ENCODE measurements at regions not wholly inside any gene's neighbourhood (a gene's known extent, or its start where the extent isn't known, plus 50 kb on each side); places are given as distances from the start of the nearest gene placed in this dataset.
"Not testable (repeated sequence)": the region's sequence is repeated elsewhere in the genome, so short reads cannot be mapped to it uniquely, and the experiment has no call there.

GRCh38 chr4:120291541-120291940, 224.9 kb upstream of the MAD2L1 start:
- no peak for ATAC-seq

GRCh38 chr4:120290553-120290952, 223.9 kb upstream of the MAD2L1 start:
- no peak for ATAC-seq

GRCh38 chr4:120286813-120287212, 220.2 kb upstream of the MAD2L1 start:
- ATAC-seq = no peak

- ATAC-seq = no peak
These were observed 214.9 kb upstream of the MAD2L1 start for GRCh38 chr4:120281581-120281980.

DNA sequence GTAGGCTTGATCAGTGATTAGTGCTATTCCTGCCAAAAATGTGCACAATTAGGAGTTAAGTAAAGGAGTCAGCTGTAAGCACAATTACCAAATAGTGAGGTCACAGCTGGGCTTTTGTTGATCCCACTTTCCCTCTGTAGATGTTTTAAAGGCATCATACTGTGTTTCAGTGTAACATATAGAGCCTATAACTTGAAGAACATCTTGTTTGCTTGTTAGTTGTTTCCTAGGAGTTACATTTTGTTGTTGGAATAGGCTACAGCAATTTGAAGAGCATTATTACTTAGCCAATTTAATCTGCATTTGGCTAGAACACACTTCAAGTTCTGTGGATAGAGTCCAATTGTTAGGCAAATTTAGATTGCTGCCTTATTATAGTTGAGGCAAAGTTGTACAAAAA, 210.7 kb upstream of the MAD2L1 start:
- ATAC-seq = no peak

DNA sequence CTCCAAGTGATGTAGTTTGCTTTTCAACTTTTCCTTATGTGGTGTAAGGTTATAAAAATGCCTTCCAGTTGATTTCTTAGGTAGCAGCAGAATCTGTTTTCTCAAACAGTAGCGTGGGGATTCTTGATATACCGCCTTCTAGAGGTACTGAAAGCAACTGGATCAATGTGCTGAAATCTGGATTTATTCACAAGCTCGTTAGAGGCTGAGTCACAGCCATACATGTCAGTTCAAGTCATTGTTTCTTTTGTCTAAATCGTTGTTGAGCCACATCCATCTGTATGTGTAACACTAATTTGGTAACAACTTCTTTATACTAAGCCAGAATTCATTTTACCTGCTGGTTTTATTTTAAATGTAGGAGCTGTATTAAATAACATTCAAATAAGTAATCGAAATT, 200.0 kb upstream of the MAD2L1 start:
- no peak for ATAC-seq

- no peak for ATAC-seq
These were observed 197.0 kb upstream of the MAD2L1 start for GRCh38 chr4:120263618-120264017.

- ATAC-seq = no peak
These were observed 194.5 kb upstream of the MAD2L1 start for GRCh38 chr4:120261117-120261516.

DNA sequence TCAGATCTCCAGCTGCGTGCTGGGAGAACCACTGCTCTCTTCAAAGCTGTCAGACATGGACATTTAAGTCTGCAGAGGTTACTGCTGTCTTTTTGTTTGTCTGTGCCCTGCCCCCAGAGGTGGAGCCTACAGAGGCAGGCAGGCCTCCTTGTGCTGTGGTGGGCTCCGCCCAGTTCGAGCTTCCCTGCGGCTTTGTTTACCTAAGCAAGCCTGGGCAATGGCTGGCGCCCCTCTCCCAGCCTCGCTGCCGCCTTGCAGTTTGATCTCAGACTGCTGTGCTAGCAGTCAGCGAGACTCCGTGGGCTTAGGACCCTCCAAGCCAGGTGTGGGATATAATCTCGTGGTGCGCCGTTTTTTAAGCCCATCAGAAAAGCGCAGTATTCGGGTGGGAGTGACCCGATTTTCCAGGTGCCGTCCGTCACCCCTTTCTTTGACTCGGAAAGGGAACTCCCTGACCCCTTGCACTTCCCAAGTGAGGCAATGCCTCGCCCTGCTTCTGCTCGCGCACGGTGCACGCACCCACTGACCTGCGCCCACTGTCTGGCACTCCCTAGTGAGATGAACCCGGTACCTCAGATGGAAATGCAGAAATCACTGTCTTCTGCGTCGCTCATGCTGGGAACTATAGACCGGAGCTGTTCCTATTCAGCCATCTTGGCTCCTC, 189.6 kb upstream of the MAD2L1 start:
- ATAC-seq = not testable (repeated sequence)

DNA sequence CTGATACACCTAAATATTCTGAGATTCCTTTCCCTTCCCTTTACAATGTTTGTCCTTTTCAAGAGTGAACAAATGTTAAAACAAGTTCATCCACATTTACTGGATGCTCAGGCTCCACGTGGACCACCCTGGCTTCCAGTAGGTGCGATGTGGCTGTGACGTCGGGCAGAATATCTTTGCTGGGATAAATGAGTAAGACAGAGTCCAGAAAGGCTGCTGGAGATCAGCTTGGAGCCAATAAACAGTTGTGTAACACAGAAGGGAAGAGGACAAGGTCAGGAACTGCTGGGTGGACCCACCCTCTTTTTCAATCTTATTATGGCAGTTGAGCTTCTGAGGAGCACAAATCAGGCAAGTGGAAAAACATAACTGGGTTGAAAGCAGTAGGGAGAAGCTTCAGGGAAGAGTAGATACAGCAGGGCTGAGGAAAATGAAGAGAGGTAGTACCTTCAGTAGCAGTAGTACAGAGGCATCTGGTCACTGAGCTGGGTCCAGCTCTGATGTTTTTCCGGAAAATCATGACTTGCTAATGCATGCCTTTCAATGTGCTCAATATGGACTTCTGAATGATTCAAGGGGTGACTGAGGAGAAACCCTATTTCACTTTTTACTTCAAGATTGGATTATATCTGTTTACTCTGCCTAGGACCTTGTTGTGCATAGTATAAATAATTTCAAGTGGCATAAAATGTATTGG, 171.8 kb upstream of the MAD2L1 start:
- ATAC-seq = no peak

DNA sequence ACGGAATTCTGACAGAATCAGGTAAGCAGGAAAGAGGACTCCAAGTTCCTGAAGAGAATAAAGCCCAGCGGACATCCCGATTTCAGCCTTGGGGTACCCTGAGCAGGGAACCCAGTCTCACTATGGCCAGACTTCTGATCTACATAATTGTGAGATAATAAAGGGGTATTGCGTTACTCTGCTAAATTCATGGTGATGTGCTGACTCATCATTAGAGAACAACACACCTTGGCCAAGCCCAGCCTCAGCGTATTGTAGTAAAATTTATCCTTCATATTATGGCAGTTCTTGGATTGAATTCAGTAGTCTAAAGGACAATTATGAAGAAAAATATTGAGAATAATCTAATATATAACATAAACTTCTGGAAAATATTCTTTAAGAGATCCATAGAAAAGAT, 170.2 kb upstream of the MAD2L1 start:
- no peak for ATAC-seq

- no peak for ATAC-seq
These were observed 165.4 kb upstream of the MAD2L1 start for GRCh38 chr4:120232050-120232449.

DNA sequence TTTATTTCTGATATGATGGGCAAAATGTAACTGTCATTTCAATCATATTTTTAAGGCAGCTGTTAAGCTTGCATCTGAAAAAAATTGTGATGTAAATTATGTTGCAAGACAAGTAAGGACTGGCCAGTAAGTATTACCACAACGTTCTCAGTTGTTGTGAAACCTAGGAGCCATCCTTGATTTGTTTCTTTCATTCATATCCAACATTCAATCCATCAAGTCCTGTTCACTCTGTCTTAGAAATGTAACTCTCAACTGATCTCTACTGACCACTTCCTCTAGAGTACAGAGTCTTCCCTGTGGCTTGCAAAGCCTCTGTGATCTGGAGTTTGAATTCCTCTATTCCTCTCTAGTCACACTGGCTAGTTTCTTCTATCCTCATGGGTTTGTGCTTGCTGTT, 161.4 kb upstream of the MAD2L1 start:
- ATAC-seq = no peak

GRCh38 chr4:120227554-120227953, 160.9 kb upstream of the MAD2L1 start:
- no peak for ATAC-seq

- ATAC-seq = no peak
These were observed 158.9 kb upstream of the MAD2L1 start for GRCh38 chr4:120225527-120225926.

- ATAC-seq = no peak
These were observed 152.3 kb upstream of the MAD2L1 start for GRCh38 chr4:120218981-120219380.

DNA sequence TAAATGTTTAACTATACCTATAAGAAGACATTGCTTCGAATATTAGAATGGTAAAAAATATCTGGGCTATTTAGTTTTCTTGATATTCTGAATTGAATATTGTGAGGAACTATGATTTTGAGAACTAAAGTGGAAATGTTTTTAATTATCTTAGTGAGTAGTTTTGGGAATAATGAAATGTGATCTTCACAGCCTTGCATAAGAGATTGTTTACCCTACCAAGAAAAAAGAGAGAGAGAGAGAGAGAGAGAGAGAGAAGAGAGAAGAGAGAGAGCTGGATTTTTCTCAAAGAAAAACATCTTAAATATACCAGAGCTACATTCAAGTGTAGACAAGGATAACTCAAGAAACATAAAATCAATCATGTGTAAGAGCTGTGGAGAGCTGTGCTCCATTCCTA, 148.7 kb upstream of the MAD2L1 start:
- no peak for ATAC-seq

DNA sequence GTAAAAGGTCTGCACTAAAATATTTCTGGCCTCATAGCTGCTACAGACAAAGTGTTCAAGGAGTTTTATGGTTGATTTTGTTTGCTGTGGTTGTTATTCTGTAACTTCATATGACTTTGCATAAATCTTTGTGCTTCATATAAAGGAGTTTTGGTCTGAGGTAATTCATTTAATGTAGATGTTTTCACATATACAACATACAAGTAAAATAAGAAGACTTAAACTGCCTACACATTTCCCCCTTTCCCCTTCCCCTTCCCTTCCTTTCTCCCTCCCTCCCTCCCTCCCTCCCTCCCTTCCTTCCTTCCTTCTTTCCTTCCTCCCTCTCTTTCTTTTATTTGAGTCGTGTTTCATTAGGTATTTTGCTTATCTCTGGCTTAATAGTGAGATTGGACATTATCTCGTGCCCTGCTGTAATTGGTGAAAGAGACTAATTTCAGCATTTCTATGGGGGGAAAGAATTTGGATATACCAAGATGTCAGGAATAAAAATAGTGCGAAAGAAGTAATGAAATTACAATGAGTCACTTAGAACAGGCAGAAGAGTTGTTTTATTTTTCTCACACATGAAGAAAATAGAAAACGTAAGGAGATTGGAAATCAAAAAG, 144.9 kb upstream of the MAD2L1 start:
- ATAC-seq = no peak

DNA sequence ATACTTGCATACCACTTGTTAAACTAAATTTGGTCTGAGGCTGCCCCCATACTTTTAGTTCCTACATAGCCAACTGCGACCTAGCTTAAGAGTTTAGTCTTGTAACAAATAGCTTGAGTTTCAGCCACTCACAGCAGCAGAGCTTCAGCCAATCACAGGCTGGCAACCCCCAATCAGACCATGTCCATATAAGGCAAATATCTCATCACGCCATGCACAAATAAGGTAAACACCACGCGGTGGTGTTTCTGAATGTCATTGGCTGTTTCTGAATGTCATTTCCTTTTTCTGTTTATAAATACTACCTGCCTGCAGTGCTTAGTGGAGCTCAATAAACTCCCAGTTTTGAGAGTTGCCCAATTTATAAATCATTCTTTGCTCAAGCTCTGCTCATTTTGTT, 143.1 kb upstream of the MAD2L1 start:
- no peak for ATAC-seq

- ATAC-seq = no peak
These were observed 140.4 kb upstream of the MAD2L1 start for GRCh38 chr4:120207021-120207420.

DNA sequence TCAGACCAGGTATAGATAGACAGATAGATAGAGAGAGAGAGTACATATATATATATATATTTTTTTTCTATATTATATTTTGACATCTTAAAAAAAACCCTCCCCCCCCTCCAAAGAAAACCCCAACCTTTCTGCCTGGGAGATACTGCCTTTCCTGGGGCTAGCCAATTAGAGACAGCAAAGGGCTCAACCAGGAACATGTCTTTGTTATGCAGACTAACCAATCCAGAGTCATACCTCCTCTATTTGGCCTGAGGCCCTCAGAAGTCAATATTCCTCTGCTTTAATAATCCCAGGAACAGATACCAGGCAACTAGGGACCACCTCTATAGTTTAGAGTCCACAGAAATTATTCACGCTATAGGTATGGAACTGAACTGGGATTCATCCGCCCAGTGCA, 135.6 kb upstream of the MAD2L1 start:
- no peak for ATAC-seq

DNA sequence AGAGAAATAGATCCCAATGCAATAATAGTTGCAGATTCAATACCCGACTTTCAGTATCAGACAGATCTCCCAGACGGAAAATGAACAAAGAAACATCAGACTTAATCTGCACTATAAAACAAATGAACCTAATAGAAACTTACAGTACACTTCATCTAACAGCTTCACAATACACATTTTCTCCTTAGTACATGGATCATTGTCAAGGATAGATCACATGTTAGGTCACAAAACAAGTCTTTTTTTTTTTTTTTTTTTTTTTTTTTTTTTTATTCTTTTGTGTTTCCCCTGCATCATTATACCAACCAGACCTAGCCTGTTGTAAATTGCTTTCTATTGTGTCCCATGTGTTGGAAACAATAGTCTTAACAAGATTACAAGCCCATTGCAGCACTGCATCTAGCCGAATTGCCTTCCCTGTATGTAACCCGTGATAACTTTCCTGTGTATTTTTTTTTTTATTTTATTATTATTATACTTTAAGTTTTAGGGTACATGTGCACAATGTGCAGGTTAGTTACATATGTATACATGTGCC, 134.0 kb upstream of the MAD2L1 start:
- ATAC-seq = not testable (repeated sequence)

DNA sequence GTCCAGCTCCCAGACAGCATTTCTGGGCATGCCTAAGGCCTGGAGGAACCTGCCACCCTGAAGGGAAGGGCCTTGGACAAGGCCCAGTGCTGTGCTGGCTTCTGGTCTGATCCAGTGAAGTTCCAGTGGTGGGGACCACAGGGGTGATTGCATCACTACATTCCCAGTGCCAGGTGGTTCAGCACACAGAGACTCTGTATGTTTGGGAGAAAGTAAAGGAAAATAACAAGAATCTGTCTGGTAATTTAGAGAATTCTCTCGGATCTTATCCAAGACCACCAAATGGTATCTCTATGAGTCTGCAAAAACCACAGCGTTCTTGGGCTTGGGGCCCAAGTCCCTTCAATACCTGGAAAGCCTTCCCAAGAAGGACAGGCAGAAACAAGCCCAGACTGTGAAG, 131.8 kb upstream of the MAD2L1 start:
- ATAC-seq = no peak

DNA sequence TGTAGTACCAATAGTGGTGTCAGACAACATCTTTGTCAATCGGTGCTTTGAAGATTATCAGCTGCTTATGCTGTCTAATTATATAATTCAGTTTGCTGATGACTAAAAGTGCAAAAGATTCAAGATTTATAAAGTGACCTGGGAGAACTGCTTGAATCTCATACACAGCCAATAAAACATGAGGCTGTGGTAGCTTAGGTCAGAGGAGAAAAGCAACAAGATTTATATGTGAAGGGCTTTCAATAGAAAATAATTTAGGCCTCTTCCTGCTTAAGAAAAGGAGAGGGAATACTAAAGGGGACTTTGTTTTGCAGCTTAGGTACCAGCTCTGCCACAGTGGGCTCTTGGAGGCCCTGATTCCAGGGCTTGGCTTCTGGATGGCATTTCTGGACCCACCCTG, 111.0 kb upstream of the MAD2L1 start:
- ATAC-seq = no peak
